Transverse colon (tissue), 4 donors: ENCODE measurements at regions not wholly inside any gene's neighbourhood (a gene's known extent, or its start where the extent isn't known, plus 50 kb on each side); places are given as distances from the start of the nearest gene placed in this dataset.

ENCODE experiments used
- DNase-seq: peaks from one replicate; pipeline ENCODE4 v3.0.0-alpha.2; 2019
- H3K27ac ChIP-seq, 4 donors: fragments of 200-600 bp; sonication (generic); 2 replicates each; pipeline ENCODE4 v1.5.1; 2016 to 2018; ENCODE audit warnings: inconsistent platforms in 4 of 4
- H3K27me3 ChIP-seq: fragments of 200-600 bp; sonication (generic); 2 replicates; pipeline ENCODE4 v1.5.1; 2017; ENCODE audit warnings: inconsistent platforms
- H3K36me3 ChIP-seq, 4 donors: fragments of 200-600 bp; sonication (generic); 2 replicates each; pipeline ENCODE4 v1.5.1; 2017 to 2019; ENCODE audit warnings: inconsistent platforms in 4 of 4
- H3K4me1 ChIP-seq, 4 donors: fragments of 200-600 bp; sonication (generic); 2 replicates each; pipeline ENCODE4 v1.5.1; 2017 to 2020; ENCODE audit warnings: inconsistent platforms in 4 of 4
- H3K4me3 ChIP-seq, 4 donors: fragments of 200-600 bp; sonication (generic); 1 replicate in 1 of 4; 2 replicates in 3 of 4; pipeline versions ENCODE4 v1.5.1 to v1.6.1; 2017 to 2019; ENCODE audit warnings: inconsistent platforms in 4 of 4
- H3K9me3 ChIP-seq, 2 donors: fragments of 200-600 bp; sonication (generic); 2 replicates each; pipeline ENCODE4 v1.5.1; 2017 to 2019; ENCODE audit warnings: inconsistent platforms in 2 of 2
- CTCF ChIP-seq, 5 experiments: fragments of 200-600 bp in 3 of 5; fragments of 450-650 bp in 2 of 5; sonication (generic) in 3 of 5; IDR thresholded peaks; 1 replicate in 2 of 5; 2 replicates in 3 of 5; pipeline ENCODE4 v1.5.1; 2016 to 2017; ENCODE audit warnings: antibody characterized with exemption in 5 of 5, inconsistent platforms in 3 of 5, mild to moderate bottlenecking in 2 of 5, moderate library complexity in 1 of 5
- EP300 ChIP-seq: sonication (generic); formaldehyde crosslinking; IDR thresholded peaks from one replicate; pipeline ENCODE4 v1.6.1; 2017; ENCODE audit warnings: antibody characterized with exemption, low read depth
- POLR2A ChIP-seq: fragments of 450-650 bp; IDR thresholded peaks from one replicate; pipeline ENCODE4 v1.6.1; 2016; ENCODE audit warnings: antibody characterized with exemption, mild to moderate bottlenecking, moderate library complexity
- POLR2AphosphoS5 ChIP-seq, 3 donors: sonication (generic); formaldehyde crosslinking; IDR thresholded peaks; one replicate each; pipeline ENCODE4 v1.6.1; 2016; ENCODE audit warnings: antibody characterized with exemption in 3 of 3
- WGBS, 2 donors: methylation state at CpG; one replicate each; pipeline ENCODE4 v1.1.5; 2018; ENCODE audit warnings: low coverage in 1 of 2; 5-methylcytosine and 5-hydroxymethylcytosine counted together
- in situ Hi-C, 4 donors: fragments of 200-750 bp; cut with MboI; loops; one replicate each; pipeline versions ENCODE4 v1.15.0 to v1.15.1; 2017; ENCODE audit warnings: low sequenced_read_pairs in 3 of 4, low pct_ligation_motif_present in 1 of 4, low pct_unique_long_range_greater_than_20kb in 1 of 4
- intact Hi-C: fragments of 100-400 bp; cut with DNase I; formaldehyde crosslinking; loops from one replicate; pipeline ENCODE4 v1.15.1; 2023; ENCODE audit warnings: low total_unique reads

GRCh38 chr4:27145597-27145996 is 285.0 kb downstream of the STIM2 start:
- TF ChIP-seq CTCF (IDR thresholded peaks at IDR 0.05) (no peak), POLR2A (no peak), POLR2AphosphoS5 (IDR thresholded peaks at IDR 0.05) (no peak), EP300 (no peak)
- no peaks in the 10 kb centered on the region for H3K4me1 ChIP-seq
- H3K9me3 ChIP-seq: no peaks in the 10 kb centered on the region
- 49 to 71% methylated on average over 1 to 2 of the region's 2 CpGs for WGBS, 2 donors
- intact Hi-C loops: no loop called here
- no peak for DNase-seq
- no peak overlapping the region for H3K4me3 ChIP-seq
- H3K36me3 ChIP-seq: no peaks in the 10 kb centered on the region
- in situ Hi-C loops: no loop called here
- no peak overlapping the region for H3K27ac ChIP-seq
- H3K27me3 ChIP-seq: no peaks in the 10 kb centered on the region

GRCh38 chr4:27148211-27148895 is 287.7 kb downstream of the STIM2 start:
- TF ChIP-seq POLR2A (no peak), POLR2AphosphoS5 (IDR thresholded peaks at IDR 0.05) (no peak), CTCF (IDR thresholded peaks at IDR 0.05) (no peak), EP300 (no peak)
- Histone ChIP-seq H3K4me1 (no peaks in the 10 kb centered on the region), H3K9me3 (no peaks in the 10 kb centered on the region), H3K27me3 (no peaks in the 10 kb centered on the region), H3K36me3 (no peaks in the 10 kb centered on the region), H3K27ac (no peak overlapping the region), H3K4me3 (no peak overlapping the region)
- DNase-seq: no peak
- intact Hi-C loops: no loop called here
- 79 to 85% methylated on average over 1 of the region's 1 CpG for WGBS, 2 donors
- in situ Hi-C loops: no loop called here

- no peak for TF ChIP-seq EP300
- no peak for TF ChIP-seq POLR2A
- no peak for TF ChIP-seq CTCF (IDR thresholded peaks at IDR 0.05)
- TF ChIP-seq POLR2AphosphoS5 (IDR thresholded peaks at IDR 0.05): no peak
- intact Hi-C loops (no loop called here), in situ Hi-C loops (no loop called here)
- no peaks in the 10 kb centered on the region for H3K4me1 ChIP-seq
- no peak overlapping the region for H3K27ac ChIP-seq
- no peaks in the 10 kb centered on the region for H3K9me3 ChIP-seq
- DNase-seq: no peak
- H3K27me3 ChIP-seq: no peaks in the 10 kb centered on the region
- no peaks in the 10 kb centered on the region for H3K36me3 ChIP-seq
- no peak overlapping the region for H3K4me3 ChIP-seq
- 59 to 94% methylated on average over 2 of the region's 2 CpGs for WGBS, 2 donors
Measured at GRCh38 chr4:27149541-27150212, 289.0 kb downstream of the STIM2 start.

- Histone ChIP-seq H3K4me3 (no peak overlapping the region), H3K36me3 (no peaks in the 10 kb centered on the region), H3K4me1 (no peaks in the 10 kb centered on the region), H3K27ac (no peak overlapping the region), H3K27me3 (no peaks in the 10 kb centered on the region), H3K9me3 (no peaks in the 10 kb centered on the region)
- in situ Hi-C loops (no loop called here), intact Hi-C loops (no loop called here)
- 78 to 80% methylated on average over 4 to 5 of the region's 5 CpGs for WGBS, 2 donors
- no peak for TF ChIP-seq CTCF (IDR thresholded peaks at IDR 0.05)
- no peak for TF ChIP-seq EP300
- no peak for TF ChIP-seq POLR2AphosphoS5 (IDR thresholded peaks at IDR 0.05)
- no peak for TF ChIP-seq POLR2A
- no peak for DNase-seq
Measured at GRCh38 chr4:27152703-27153102, 292.1 kb downstream of the STIM2 start.
